ENCODE measurements at regions not wholly inside any gene's neighbourhood (a gene's known extent, or its start where the extent isn't known, plus 50 kb on each side); places are given as distances from the start of the nearest gene placed in this dataset.

GRCh38 chr12:111163422-111163821, 205.5 kb downstream of the PHETA1 start:
- TF ChIP-seq CTCF (IDR thresholded peaks at IDR 0.05) (no peak), POLR2AphosphoS5 (IDR thresholded peaks at IDR 0.05) (no peak), POLR2A (IDR thresholded peaks at IDR 0.05) (no peak), EP300 (IDR thresholded peaks at IDR 0.05) (no peak)

Measured in sigmoid colon (tissue), 4 donors.